ENCODE measurements at regions not wholly inside any gene's neighbourhood (a gene's known extent, or its start where the extent isn't known, plus 50 kb on each side); places are given as distances from the start of the nearest gene placed in this dataset.

DNA sequence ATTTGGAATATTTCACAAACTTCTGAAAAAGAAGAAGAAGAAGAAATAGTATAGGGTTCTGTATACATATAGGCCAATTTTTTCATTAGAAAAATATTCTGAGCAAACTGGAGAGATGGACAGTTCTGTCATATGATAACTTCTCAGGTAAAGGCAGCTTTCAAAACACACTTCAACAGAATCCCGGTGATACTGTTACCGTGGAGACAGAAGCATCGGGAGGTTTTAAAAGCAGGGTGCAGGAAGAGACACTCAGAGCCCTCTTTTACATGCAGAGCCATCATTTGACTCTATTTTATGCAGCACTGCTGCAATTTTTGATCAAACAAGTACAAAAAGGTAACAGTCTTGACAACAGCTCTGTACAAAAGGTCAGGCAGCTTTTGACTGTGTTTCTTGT is 1785.4 kb downstream of the LRRC4C start:
- Histone ChIP-seq H3K27ac (ENCODE audit: low read depth in 2 of 2, low read length in 1 of 2) (no peak overlapping the region), H3K27me3 (ENCODE audit: insufficient read depth) (no peaks in the 10 kb centered on the region), H3K9ac (no peak overlapping the region), H3K9me3 (no peaks in the 10 kb centered on the region), H3F3A (replicated peaks; ENCODE audit: insufficient read depth) (no peaks in the 10 kb centered on the region), H4K20me1 (ENCODE audit: insufficient read depth) (no peaks in the 10 kb centered on the region), H3K4me1 (ENCODE audit: control insufficient read depth in 1 of 2, insufficient read depth in 2 of 2, low read depth in 1 of 2, low read length in 1 of 2) (no peaks in the 10 kb centered on the region), H3K36me3 (replicated peaks in 1 of 2; ENCODE audit: control insufficient read depth in 1 of 2, insufficient read depth in 2 of 2, low read length in 1 of 2) (no peaks in the 10 kb centered on the region), H3K9me2 (no peaks in the 10 kb centered on the region), H3K4me2 (no peak overlapping the region), H2AFZ (ENCODE audit: low read depth) (no peak overlapping the region), H3K4me3 (ENCODE audit: low read depth in 2 of 2, low read length in 1 of 2) (no peak overlapping the region), H3K79me2 (ENCODE audit: insufficient read depth) (no peaks in the 10 kb centered on the region)
- CTCF ChIA-PET, result no interaction called here
- no peak for DNase-seq
- WGBS (ENCODE audit: low lambda C conversion rate), result 2% methylated on average over 3 of the region's 3 CpGs
- POLR2A ChIA-PET, result no interaction called here
- TF ChIP-seq RCOR1 (IDR thresholded peaks at IDR 0.05; ENCODE audit: low read length), result no peak
- TF ChIP-seq FOXJ3 (CRISPR knock-in tag; IDR thresholded peaks at IDR 0.05), result no peak
- TF ChIP-seq, protein P1, sequence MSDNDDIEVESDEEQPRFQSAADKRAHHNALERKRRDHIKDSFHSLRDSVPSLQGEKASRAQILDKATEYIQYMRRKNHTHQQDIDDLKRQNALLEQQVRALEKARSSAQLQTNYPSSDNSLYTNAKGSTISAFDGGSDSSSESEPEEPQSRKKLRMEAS (IDR thresholded peaks at IDR 0.05; ENCODE audit: low read depth), result no peak
- TF ChIP-seq MXI1 (IDR thresholded peaks at IDR 0.05; ENCODE audit: low read depth, low read length), result no peak
- no peak for TF ChIP-seq TAF1 (IDR thresholded peaks at IDR 0.05; ENCODE audit: borderline replicate concordance, low read depth, low read length)
- TF ChIP-seq SIN3A (IDR thresholded peaks at IDR 0.05; ENCODE audit: borderline replicate concordance, low read depth, low read length), result no peak
- no peak for TF ChIP-seq TEAD4 (IDR thresholded peaks at IDR 0.05; ENCODE audit: borderline replicate concordance, insufficient read depth)
- TF ChIP-seq, protein P2, sequence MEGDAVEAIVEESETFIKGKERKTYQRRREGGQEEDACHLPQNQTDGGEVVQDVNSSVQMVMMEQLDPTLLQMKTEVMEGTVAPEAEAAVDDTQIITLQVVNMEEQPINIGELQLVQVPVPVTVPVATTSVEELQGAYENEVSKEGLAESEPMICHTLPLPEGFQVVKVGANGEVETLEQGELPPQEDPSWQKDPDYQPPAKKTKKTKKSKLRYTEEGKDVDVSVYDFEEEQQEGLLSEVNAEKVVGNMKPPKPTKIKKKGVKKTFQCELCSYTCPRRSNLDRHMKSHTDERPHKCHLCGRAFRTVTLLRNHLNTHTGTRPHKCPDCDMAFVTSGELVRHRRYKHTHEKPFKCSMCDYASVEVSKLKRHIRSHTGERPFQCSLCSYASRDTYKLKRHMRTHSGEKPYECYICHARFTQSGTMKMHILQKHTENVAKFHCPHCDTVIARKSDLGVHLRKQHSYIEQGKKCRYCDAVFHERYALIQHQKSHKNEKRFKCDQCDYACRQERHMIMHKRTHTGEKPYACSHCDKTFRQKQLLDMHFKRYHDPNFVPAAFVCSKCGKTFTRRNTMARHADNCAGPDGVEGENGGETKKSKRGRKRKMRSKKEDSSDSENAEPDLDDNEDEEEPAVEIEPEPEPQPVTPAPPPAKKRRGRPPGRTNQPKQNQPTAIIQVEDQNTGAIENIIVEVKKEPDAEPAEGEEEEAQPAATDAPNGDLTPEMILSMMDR (IDR thresholded peaks at IDR 0.05), result no peak
- no peak for TF ChIP-seq NRF1 (IDR thresholded peaks at IDR 0.05; ENCODE audit: low read depth, low read length)
- TF ChIP-seq, protein P3, sequence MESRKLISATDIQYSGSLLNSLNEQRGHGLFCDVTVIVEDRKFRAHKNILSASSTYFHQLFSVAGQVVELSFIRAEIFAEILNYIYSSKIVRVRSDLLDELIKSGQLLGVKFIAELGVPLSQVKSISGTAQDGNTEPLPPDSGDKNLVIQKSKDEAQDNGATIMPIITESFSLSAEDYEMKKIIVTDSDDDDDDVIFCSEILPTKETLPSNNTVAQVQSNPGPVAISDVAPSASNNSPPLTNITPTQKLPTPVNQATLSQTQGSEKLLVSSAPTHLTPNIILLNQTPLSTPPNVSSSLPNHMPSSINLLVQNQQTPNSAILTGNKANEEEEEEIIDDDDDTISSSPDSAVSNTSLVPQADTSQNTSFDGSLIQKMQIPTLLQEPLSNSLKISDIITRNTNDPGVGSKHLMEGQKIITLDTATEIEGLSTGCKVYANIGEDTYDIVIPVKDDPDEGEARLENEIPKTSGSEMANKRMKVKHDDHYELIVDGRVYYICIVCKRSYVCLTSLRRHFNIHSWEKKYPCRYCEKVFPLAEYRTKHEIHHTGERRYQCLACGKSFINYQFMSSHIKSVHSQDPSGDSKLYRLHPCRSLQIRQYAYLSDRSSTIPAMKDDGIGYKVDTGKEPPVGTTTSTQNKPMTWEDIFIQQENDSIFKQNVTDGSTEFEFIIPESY (IDR thresholded peaks at IDR 0.05; ENCODE audit: borderline replicate concordance, low read depth), result no peak
- TF ChIP-seq, protein P4, sequence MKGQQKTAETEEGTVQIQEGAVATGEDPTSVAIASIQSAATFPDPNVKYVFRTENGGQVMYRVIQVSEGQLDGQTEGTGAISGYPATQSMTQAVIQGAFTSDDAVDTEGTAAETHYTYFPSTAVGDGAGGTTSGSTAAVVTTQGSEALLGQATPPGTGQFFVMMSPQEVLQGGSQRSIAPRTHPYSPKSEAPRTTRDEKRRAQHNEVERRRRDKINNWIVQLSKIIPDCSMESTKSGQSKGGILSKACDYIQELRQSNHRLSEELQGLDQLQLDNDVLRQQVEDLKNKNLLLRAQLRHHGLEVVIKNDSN (IDR thresholded peaks at IDR 0.05; ENCODE audit: borderline replicate concordance, low read depth), result no peak
- TF ChIP-seq NFIC (IDR thresholded peaks at IDR 0.05; ENCODE audit: borderline replicate concordance), result no peak
- TF ChIP-seq SMC3 (IDR thresholded peaks at IDR 0.05; ENCODE audit: low read depth, low read length), result no peak
- TF ChIP-seq YY1 (IDR thresholded peaks at IDR 0.05; ENCODE audit: low read depth), result no peak
- TF ChIP-seq, protein P5, sequence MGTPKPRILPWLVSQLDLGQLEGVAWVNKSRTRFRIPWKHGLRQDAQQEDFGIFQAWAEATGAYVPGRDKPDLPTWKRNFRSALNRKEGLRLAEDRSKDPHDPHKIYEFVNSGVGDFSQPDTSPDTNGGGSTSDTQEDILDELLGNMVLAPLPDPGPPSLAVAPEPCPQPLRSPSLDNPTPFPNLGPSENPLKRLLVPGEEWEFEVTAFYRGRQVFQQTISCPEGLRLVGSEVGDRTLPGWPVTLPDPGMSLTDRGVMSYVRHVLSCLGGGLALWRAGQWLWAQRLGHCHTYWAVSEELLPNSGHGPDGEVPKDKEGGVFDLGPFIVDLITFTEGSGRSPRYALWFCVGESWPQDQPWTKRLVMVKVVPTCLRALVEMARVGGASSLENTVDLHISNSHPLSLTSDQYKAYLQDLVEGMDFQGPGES (IDR thresholded peaks at IDR 0.05; ENCODE audit: low read depth, low read length), result no peak
- no peak for TF ChIP-seq RXRA (IDR thresholded peaks at IDR 0.05; ENCODE audit: borderline replicate concordance, low read depth)

Data from SK-N-SH (cell line).